Pancreas (tissue), 10 donors: ENCODE measurements at regions not wholly inside any gene's neighbourhood (a gene's known extent, or its start where the extent isn't known, plus 50 kb on each side); places are given as distances from the start of the nearest gene placed in this dataset.

ENCODE experiments used
- ATAC-seq, 4 donors: fragments of 200-7000 bp; cut with Tn5 transposase; one replicate each; pipeline versions ENCODE4 v1.8.0 to v1.9.1; 2020; ENCODE audit warnings: mild to moderate bottlenecking in 4 of 4, moderate library complexity in 4 of 4
- DNase-seq, 6 donors: peaks; one replicate each; pipeline ENCODE4 v3.0.0-alpha.2; 2020
- FAIRE-seq: peaks from 2 replicates; lab custom pipeline; 2012; peaks lifted over from hg19 to GRCh38; lab: Jason Lieb, UNC
- H3K27ac ChIP-seq, 4 donors: fragments of 200-600 bp; sonication (generic); 1 replicate in 3 of 4; 2 replicates in 1 of 4; pipeline versions ENCODE4 v1.5.0 to v1.8.0; 2020
- H3K27me3 ChIP-seq, 4 donors: fragments of 200-600 bp; one replicate each; pipeline ENCODE4 v1.8.0; 2021
- H3K36me3 ChIP-seq, 3 donors: fragments of 200-600 bp; sonication (generic) in 1 of 3; one replicate each; pipeline versions ENCODE4 v1.5.0 to v1.8.0; 2020 to 2021
- H3K4me1 ChIP-seq, 3 donors: fragments of 200-600 bp; one replicate each; pipeline ENCODE4 v1.8.0; 2021
- H3K4me3 ChIP-seq, 4 donors: fragments of 200-600 bp; sonication (generic) in 2 of 4; one replicate each; pipeline versions ENCODE4 v1.5.0 to v1.8.0; 2020 to 2021
- H3K9me3 ChIP-seq, 4 donors: fragments of 200-600 bp; one replicate each; pipeline ENCODE4 v1.8.0; 2021
- WGBS, 2 donors: extraction: QIAGEN DNeasy Blood & Tissue Kit; methylation state at CpG; one replicate each; pipeline ENCODE4 v1.1.7; 2013; 5-methylcytosine and 5-hydroxymethylcytosine counted together
- intact Hi-C, 3 donors: fragments of 100-400 bp; cut with DNase I; formaldehyde crosslinking; loops; one replicate each; pipeline versions ENCODE4 v1.11.1 to v1.14.2; 2022
- TF ChIP-seq, protein P1 (sequence below), 4 donors: fragments of 200-600 bp; sonication (generic) in 3 of 4; IDR thresholded peaks; one replicate each; pipeline versions ENCODE4 v1.5.0 to v1.8.0; 2021; ENCODE audit warnings: antibody characterized with exemption in 4 of 4
- donor health status: healthy with polysubstance abuse.
- donor health status: DM: no; HTN: no; CAD: no; lungs with moderate emphysema.
- donor health status: DM: no; HTN: no; CAD: no.
- donor health status: control.
- donor health status: control.
- donor health status: Bipolar disorder and iron deficiency.
- donor health status: DM: yes; HTN: yes; CAD: no.
- donor health status: DM: no; HTN: no; CAD: no.
- donor health status: DM: no; HTN: no; CAD: no.
- donor health status: DM: yes; HTN: yes; CAD: no.

DNA sequence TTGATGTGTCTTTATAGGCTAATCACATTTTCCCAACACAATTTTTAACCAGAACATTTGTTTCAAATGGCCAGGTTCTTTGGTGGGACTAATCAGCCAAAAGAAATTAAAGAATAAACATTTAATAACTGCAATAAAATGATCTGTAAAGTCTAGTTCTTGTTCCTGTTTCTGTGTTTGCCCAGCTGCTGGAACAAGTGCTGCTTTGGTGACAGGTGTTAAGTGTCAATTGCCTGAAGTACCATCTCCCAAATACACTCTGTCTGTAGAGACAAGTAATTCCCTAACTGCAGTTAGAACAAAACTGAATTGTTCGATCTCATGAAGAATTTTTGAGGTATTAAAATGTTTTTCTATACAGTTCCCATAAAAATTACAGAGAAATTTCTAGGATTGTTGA, 402.3 kb upstream of the CHD1 start:
- TF ChIP-seq, protein P1, sequence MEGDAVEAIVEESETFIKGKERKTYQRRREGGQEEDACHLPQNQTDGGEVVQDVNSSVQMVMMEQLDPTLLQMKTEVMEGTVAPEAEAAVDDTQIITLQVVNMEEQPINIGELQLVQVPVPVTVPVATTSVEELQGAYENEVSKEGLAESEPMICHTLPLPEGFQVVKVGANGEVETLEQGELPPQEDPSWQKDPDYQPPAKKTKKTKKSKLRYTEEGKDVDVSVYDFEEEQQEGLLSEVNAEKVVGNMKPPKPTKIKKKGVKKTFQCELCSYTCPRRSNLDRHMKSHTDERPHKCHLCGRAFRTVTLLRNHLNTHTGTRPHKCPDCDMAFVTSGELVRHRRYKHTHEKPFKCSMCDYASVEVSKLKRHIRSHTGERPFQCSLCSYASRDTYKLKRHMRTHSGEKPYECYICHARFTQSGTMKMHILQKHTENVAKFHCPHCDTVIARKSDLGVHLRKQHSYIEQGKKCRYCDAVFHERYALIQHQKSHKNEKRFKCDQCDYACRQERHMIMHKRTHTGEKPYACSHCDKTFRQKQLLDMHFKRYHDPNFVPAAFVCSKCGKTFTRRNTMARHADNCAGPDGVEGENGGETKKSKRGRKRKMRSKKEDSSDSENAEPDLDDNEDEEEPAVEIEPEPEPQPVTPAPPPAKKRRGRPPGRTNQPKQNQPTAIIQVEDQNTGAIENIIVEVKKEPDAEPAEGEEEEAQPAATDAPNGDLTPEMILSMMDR (IDR thresholded peaks at IDR 0.05), result no peak
- WGBS, 2 donors, result 51 to 52% methylated on average over 1 of the region's 1 CpG
- ATAC-seq (no peak), DNase-seq (no peak), FAIRE-seq (no peak)
- Histone ChIP-seq H3K4me1 (no peaks in the 10 kb centered on the region), H3K27me3 (no peaks in the 10 kb centered on the region), H3K9me3 (no peaks in the 10 kb centered on the region), H3K36me3 (no peaks in the 10 kb centered on the region), H3K4me3 (no peak overlapping the region), H3K27ac (no peak overlapping the region)
- intact Hi-C loops, result no loop called here

DNA sequence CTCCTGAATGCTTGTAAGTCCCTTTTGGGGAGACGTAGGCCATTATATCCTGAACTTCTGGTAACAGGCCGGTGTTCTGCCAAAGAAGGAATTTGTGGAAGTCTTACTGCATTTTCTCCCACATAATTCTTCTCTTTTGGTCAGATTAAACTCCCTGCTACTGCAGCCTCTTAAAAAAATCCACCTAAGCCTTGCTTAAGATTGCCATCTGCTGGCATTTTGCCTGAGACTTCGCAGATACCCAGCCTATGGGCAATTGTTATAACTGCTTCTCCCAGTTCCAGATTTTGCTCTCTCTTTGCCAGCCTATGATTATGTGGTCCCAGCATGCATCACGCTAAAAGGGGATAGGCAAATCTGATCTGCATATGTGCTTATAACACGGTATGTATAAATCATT, 391.6 kb upstream of the CHD1 start:
- Histone ChIP-seq H3K4me3 (no peak overlapping the region), H3K9me3 (no peaks in the 10 kb centered on the region), H3K27ac (no peak overlapping the region), H3K4me1 (no peaks in the 10 kb centered on the region), H3K36me3 (no peaks in the 10 kb centered on the region), H3K27me3 (peaks cover 0 to 5% (median 0%) of the 10 kb centered on the region in 4 donors)
- TF ChIP-seq, protein P1 (IDR thresholded peaks at IDR 0.05), result no peak
- 53 to 61% methylated on average over 5 of the region's 5 CpGs for WGBS, 2 donors
- DNase-seq, result no peak
- FAIRE-seq, result no peak
- intact Hi-C loops, result no loop called here
- ATAC-seq, result no peak

DNA sequence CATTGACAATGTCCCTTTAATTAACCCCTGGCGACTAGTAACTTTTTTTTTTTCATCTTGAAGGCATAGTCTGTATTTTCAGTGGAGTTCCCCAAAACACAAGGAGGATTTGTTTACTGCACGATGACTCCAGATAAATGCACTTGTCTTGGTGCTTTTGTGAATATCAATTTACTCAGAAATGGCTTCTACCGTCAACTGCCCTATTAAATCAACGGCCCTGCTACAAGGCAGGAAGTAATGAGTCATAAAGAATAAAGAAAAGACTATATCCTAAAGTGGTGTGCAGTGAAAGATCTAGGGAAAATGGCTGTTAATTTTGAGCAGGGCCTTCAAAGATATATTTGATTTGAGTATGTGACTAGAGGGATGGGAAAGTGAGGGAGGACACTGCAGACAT, 388.3 kb upstream of the CHD1 start:
- no peak overlapping the region for H3K4me3 ChIP-seq
- WGBS, 2 donors, result 71 to 77% methylated on average over 4 of the region's 4 CpGs
- no peaks in the 10 kb centered on the region for H3K36me3 ChIP-seq
- TF ChIP-seq, protein P1 (IDR thresholded peaks at IDR 0.05), result no peak
- DNase-seq (no peak), FAIRE-seq (no peak), ATAC-seq (no peak)
- H3K27ac ChIP-seq, result no peak overlapping the region
- H3K4me1 ChIP-seq, result no peaks in the 10 kb centered on the region
- intact Hi-C loops, result no loop called here
- peaks cover 0 to 5% (median 0%) of the 10 kb centered on the region in 4 donors for H3K27me3 ChIP-seq
- no peaks in the 10 kb centered on the region for H3K9me3 ChIP-seq

DNA sequence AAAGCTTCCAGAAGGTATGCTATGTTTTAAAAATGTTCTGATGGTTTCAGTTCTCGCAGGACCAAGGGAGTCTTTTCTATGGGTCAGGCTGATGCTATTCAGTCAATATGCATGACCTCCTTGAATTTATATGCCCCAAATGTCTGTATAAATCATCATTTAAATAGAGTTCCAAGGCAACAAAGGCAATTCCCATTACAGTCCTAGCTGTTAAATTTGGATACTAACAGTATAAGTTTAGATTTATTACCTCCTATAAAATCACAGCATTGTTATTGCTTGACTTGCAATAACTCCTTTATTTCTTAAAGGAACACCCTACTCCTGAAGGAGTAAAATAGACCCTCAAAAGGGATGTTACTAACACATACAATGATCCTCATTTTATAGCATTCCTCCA, 387.7 kb upstream of the CHD1 start:
- H3K27me3 ChIP-seq, result peaks cover 0 to under 1% (median 0%) of the 10 kb centered on the region in 4 donors
- WGBS, 2 donors, result 92 to 94% methylated on average over 1 of the region's 1 CpG
- FAIRE-seq (no peak), DNase-seq (no peak), ATAC-seq (no peak)
- no peaks in the 10 kb centered on the region for H3K36me3 ChIP-seq
- intact Hi-C loops, result no loop called here
- H3K4me1 ChIP-seq, result no peaks in the 10 kb centered on the region
- H3K4me3 ChIP-seq, result no peak overlapping the region
- TF ChIP-seq, protein P1 (IDR thresholded peaks at IDR 0.05), result no peak
- no peak overlapping the region for H3K27ac ChIP-seq
- H3K9me3 ChIP-seq, result no peaks in the 10 kb centered on the region

DNA sequence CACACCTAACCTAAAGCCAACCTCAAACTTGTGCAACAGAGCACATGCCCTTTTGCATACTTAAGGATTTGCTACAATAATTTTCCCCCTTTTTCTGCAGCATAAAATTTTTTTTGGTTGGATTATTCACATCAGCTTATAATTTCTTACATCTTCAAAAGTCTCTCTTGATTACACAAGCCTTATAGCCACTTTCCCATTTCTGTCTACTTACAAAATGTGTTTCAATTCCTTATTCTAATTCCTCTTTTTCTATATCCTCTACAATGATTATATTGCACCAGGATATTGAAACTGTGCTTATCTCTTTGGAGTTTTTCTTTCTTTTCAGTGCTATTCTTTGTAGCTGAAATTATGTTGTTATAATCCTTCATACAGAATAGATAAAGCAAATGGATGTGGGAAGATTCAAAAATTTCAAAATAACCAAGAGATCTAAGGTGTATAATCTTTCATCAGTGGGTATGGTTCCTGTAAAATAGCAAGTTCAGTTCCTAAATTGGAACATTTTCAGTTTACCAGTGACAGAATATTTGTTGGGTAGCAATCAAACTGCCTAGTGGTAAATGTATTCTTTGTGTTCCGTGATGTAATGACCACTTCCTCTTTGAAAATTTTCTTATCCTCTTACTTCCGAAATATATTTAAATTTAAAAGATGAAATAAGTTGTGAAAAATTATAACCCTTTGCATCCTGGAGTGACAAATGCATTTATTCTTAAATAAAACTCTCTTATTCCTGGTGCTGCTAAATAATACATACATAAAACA, 386.8 kb upstream of the CHD1 start:
- Histone ChIP-seq H3K4me3 (no peak overlapping the region), H3K27me3 (no peaks in the 10 kb centered on the region), H3K27ac (no peak overlapping the region), H3K4me1 (no peaks in the 10 kb centered on the region), H3K36me3 (no peaks in the 10 kb centered on the region), H3K9me3 (no peaks in the 10 kb centered on the region)
- FAIRE-seq (no peak), DNase-seq (no peak), ATAC-seq (peak in 2 of 4 donors; percentile 43 to 54)
- intact Hi-C loops, result no loop called here
- TF ChIP-seq, protein P1 (IDR thresholded peaks at IDR 0.05), result no peak
- 53 to 73% methylated on average over 2 of the region's 2 CpGs for WGBS, 2 donors
